Cardiac muscle cell (in vitro differentiated cells and primary cell): ENCODE measurements at regions not wholly inside any gene's neighbourhood (a gene's known extent, or its start where the extent isn't known, plus 50 kb on each side); places are given as distances from the start of the nearest gene placed in this dataset.

Experiments used
- DNase-seq, 2 donors: peaks; one replicate each; pipeline versions ENCODE4 v3.0.0 to v3.0.0-alpha.2; 2010 to 2017; ENCODE audit warnings: low read depth in 1 of 2, low spot score in 1 of 2
- H3K27ac ChIP-seq: fragments of 200-600 bp; sonication (generic); 2 replicates; pipeline ENCODE4 v1.5.1; 2016
- H3K27me3 ChIP-seq: fragments of 200-600 bp; sonication (generic); 2 replicates; pipeline ENCODE4 v1.6.0; 2016; ENCODE audit warnings: control low read depth
- H3K36me3 ChIP-seq: fragments of 200-600 bp; sonication (generic); 2 replicates; pipeline ENCODE4 v1.5.1; 2016; ENCODE audit warnings: control low read depth
- H3K4me1 ChIP-seq: fragments of 200-600 bp; sonication (generic); 2 replicates; pipeline ENCODE4 v1.8.1; 2017; ENCODE audit warnings: low read depth, mild to moderate bottlenecking, mixed run types
- H3K4me3 ChIP-seq: fragments of 200-600 bp; sonication (generic); 2 replicates; pipeline ENCODE4 v1.5.1; 2016; ENCODE audit warnings: mild to moderate bottlenecking
- H3K9me3 ChIP-seq: fragments of 200-600 bp; sonication (generic); 2 replicates; pipeline ENCODE4 v1.5.1; 2017; ENCODE audit warnings: low read depth, mild to moderate bottlenecking, control low read depth
- TF ChIP-seq, protein P1 (sequence below): IDR thresholded peaks from 2 replicates; pipeline ENCODE4 v1.5.1; 2012; ENCODE audit warnings: low read depth, mild to moderate bottlenecking, low read length

DNA sequence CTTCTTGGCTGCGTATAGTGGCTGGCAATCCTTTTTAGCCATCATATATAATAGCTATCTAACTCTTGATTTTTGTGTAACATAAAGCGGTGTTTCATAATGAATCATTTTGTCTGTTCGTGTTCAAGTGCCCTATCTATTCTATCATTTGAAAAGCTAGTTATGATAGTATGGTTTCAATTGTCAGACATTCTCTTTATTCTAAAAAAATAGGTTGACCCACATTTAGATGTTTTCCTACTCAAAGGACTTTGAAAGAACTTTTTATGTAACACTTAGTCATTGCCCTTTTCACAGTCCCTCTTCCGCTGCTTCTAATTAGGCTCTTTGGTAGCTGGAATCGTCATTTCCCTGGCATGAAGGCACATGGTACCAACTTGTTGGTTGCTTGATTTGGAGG lies 272.2 kb upstream of the B3GALT2 start:
- no peak overlapping the region for H3K27ac ChIP-seq
- H3K9me3 ChIP-seq: no peaks in the 10 kb centered on the region
- no peaks in the 10 kb centered on the region for H3K27me3 ChIP-seq
- no peak overlapping the region for H3K4me3 ChIP-seq
- DNase-seq: no peak
- no peaks in the 10 kb centered on the region for H3K36me3 ChIP-seq
- peaks cover 14% of the 10 kb centered on the region for H3K4me1 ChIP-seq
- TF ChIP-seq, protein P1, sequence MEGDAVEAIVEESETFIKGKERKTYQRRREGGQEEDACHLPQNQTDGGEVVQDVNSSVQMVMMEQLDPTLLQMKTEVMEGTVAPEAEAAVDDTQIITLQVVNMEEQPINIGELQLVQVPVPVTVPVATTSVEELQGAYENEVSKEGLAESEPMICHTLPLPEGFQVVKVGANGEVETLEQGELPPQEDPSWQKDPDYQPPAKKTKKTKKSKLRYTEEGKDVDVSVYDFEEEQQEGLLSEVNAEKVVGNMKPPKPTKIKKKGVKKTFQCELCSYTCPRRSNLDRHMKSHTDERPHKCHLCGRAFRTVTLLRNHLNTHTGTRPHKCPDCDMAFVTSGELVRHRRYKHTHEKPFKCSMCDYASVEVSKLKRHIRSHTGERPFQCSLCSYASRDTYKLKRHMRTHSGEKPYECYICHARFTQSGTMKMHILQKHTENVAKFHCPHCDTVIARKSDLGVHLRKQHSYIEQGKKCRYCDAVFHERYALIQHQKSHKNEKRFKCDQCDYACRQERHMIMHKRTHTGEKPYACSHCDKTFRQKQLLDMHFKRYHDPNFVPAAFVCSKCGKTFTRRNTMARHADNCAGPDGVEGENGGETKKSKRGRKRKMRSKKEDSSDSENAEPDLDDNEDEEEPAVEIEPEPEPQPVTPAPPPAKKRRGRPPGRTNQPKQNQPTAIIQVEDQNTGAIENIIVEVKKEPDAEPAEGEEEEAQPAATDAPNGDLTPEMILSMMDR: no peak

- Histone ChIP-seq H3K27ac (no peak overlapping the region), H3K4me1 (peaks cover 14% of the 10 kb centered on the region), H3K27me3 (no peaks in the 10 kb centered on the region), H3K4me3 (no peak overlapping the region), H3K36me3 (no peaks in the 10 kb centered on the region), H3K9me3 (no peaks in the 10 kb centered on the region)
- TF ChIP-seq, protein P1: no peak
- no peak for DNase-seq
These were observed 271.3 kb upstream of the B3GALT2 start for GRCh38 chr1:193457676-193458075.

DNA sequence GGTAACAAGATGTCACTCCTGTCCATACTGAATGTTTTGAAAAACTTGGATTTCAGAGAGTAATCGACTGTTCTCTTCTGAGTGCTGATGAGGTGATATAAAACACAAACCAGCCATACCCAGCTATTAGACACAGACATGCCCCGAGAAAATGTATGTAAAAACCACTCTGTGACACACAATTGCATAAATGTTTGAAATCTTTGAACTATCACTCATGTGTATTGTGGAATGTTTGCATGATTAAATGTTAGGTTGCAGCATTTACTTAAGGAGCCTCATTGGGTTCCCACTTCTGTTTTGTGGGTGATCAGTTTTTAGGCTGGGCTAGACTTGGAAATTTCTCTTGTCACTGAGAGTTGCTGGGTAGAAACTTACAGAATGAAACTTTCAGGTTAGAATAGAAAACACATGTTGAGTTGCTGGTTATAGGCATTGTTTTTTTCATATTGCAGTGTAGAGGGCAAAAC lies 270.4 kb upstream of the B3GALT2 start:
- peak in 1 of 2 donors; percentile 10 for DNase-seq
- Histone ChIP-seq H3K27ac (peak overlapping the region; percentile 8), H3K4me1 (peaks cover 14% of the 10 kb centered on the region), H3K27me3 (no peaks in the 10 kb centered on the region), H3K36me3 (no peaks in the 10 kb centered on the region), H3K4me3 (no peak overlapping the region), H3K9me3 (no peaks in the 10 kb centered on the region)
- TF ChIP-seq, protein P1: no peak

GRCh38 chr1:193451606-193452005 lies 265.2 kb upstream of the B3GALT2 start:
- no peak for DNase-seq
- no peak overlapping the region for H3K27ac ChIP-seq
- H3K9me3 ChIP-seq: no peaks in the 10 kb centered on the region
- no peak overlapping the region for H3K4me3 ChIP-seq
- H3K27me3 ChIP-seq: no peaks in the 10 kb centered on the region
- TF ChIP-seq, protein P1: no peak
- peaks cover 13% of the 10 kb centered on the region for H3K4me1 ChIP-seq
- H3K36me3 ChIP-seq: no peaks in the 10 kb centered on the region

GRCh38 chr1:193451001-193451400 lies 264.6 kb upstream of the B3GALT2 start:
- no peak for DNase-seq
- Histone ChIP-seq H3K36me3 (no peaks in the 10 kb centered on the region), H3K27ac (no peak overlapping the region), H3K27me3 (no peaks in the 10 kb centered on the region), H3K4me1 (peaks cover 8% of the 10 kb centered on the region), H3K9me3 (no peaks in the 10 kb centered on the region), H3K4me3 (no peak overlapping the region)
- TF ChIP-seq, protein P1: no peak
